Left lung (tissue), 4 donors: ENCODE measurements at regions not wholly inside any gene's neighbourhood (a gene's known extent, or its start where the extent isn't known, plus 50 kb on each side); places are given as distances from the start of the nearest gene placed in this dataset.
A peak's percentile ranks its signal among the peaks of the same experiment; 100 is the strongest.

Experiments used
- ATAC-seq: fragments of 200-7000 bp; cut with Tn5 transposase; one replicate; pipeline ENCODE4 v1.9.1; 2020; ENCODE audit warnings: moderate library complexity
- DNase-seq, 4 donors: peaks; one replicate each; pipeline ENCODE4 v3.0.0-alpha.2; 2013 to 2020
- H3K27ac ChIP-seq, 2 donors: fragments of 200-600 bp; sonication (generic) in 1 of 2; one replicate each; pipeline versions ENCODE4 v1.5.0 to v1.8.0; 2020 to 2021
- H3K27me3 ChIP-seq, 2 donors: fragments of 200-600 bp; sonication (generic) in 1 of 2; one replicate each; pipeline versions ENCODE4 v1.5.0 to v1.8.0; 2020 to 2021
- H3K36me3 ChIP-seq, 2 donors: fragments of 200-600 bp; sonication (generic) in 1 of 2; one replicate each; pipeline versions ENCODE4 v1.5.0 to v1.8.0; 2020 to 2021
- H3K4me1 ChIP-seq, 2 donors: fragments of 200-600 bp; one replicate each; pipeline ENCODE4 v1.8.0; 2021
- H3K4me3 ChIP-seq, 2 donors: fragments of 200-600 bp; sonication (generic) in 1 of 2; one replicate each; pipeline versions ENCODE4 v1.5.0 to v1.8.0; 2020 to 2021; ENCODE audit warnings: mild to moderate bottlenecking in 1 of 2
- H3K9me3 ChIP-seq, 2 donors: fragments of 200-600 bp; sonication (generic) in 1 of 2; one replicate each; pipeline versions ENCODE4 v1.5.0 to v1.8.0; 2020 to 2021
- intact Hi-C, 2 donors: fragments of 100-400 bp; cut with DNase I; formaldehyde crosslinking; loops; one replicate each; pipeline versions ENCODE4 v1.11.2 to v1.14.2; 2022
- TF ChIP-seq, protein P1 (sequence below), 2 donors: fragments of 200-600 bp; sonication (generic) in 1 of 2; IDR thresholded peaks; one replicate each; pipeline versions ENCODE4 v1.5.0 to v1.8.0; 2021; ENCODE audit warnings: antibody characterized with exemption in 2 of 2
- donor health status: DM: no; HTN: yes; CAD: no.
- donor health status: DM: no; HTN: no; CAD: no.

DNA sequence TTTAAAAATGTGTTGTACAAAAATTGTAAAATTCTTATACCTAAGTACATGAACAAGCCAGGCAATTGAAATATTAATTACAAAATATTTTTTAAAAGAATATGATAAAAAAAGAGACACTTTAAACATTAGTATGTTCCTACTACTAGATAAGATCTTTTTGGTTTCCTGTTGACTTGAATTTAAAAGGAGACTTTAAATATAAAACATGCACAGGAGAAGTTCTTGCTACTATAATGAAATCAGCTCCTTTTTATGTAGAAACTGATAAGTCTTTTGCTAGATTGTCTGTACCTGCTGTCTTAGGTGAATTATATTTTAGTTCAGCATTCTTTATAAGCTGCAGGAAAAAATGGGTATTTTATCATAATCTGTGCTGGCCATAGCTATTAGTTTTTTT lies 140.2 kb downstream of the TNFSF13B start:
- intact Hi-C loops: no loop called here
- TF ChIP-seq, protein P1, sequence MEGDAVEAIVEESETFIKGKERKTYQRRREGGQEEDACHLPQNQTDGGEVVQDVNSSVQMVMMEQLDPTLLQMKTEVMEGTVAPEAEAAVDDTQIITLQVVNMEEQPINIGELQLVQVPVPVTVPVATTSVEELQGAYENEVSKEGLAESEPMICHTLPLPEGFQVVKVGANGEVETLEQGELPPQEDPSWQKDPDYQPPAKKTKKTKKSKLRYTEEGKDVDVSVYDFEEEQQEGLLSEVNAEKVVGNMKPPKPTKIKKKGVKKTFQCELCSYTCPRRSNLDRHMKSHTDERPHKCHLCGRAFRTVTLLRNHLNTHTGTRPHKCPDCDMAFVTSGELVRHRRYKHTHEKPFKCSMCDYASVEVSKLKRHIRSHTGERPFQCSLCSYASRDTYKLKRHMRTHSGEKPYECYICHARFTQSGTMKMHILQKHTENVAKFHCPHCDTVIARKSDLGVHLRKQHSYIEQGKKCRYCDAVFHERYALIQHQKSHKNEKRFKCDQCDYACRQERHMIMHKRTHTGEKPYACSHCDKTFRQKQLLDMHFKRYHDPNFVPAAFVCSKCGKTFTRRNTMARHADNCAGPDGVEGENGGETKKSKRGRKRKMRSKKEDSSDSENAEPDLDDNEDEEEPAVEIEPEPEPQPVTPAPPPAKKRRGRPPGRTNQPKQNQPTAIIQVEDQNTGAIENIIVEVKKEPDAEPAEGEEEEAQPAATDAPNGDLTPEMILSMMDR (IDR thresholded peaks at IDR 0.05): no peak
- H3K4me3 ChIP-seq: no peak overlapping the region
- no peaks in the 10 kb centered on the region for H3K36me3 ChIP-seq
- H3K4me1 ChIP-seq: peaks cover 0 to 3% of the 10 kb centered on the region in 2 donors
- H3K9me3 ChIP-seq: no peaks in the 10 kb centered on the region
- H3K27me3 ChIP-seq: no peaks in the 10 kb centered on the region
- DNase-seq (no peak), ATAC-seq (no peak)
- no peak overlapping the region for H3K27ac ChIP-seq

DNA sequence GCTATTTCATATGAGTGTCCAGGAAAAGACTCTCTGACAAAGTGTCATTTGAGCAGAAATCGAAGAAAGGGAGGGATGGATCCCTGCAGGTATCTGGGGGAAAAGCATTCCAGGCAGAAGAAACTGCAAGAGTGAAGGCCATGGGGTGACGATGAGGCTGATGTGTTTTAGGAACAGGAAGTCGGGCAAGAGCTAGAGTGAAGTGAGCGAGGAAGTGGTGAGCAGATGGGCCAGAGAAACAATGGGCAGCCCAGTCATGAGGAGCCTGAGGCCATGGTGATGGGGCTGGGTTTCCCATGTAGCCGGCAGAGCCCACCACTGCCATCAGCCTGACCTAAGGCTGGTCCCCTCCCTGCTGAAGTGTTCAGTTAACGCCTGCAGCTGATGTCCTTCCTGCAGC lies 150.2 kb downstream of the TNFSF13B start:
- TF ChIP-seq, protein P1 (IDR thresholded peaks at IDR 0.05): no peak

DNA sequence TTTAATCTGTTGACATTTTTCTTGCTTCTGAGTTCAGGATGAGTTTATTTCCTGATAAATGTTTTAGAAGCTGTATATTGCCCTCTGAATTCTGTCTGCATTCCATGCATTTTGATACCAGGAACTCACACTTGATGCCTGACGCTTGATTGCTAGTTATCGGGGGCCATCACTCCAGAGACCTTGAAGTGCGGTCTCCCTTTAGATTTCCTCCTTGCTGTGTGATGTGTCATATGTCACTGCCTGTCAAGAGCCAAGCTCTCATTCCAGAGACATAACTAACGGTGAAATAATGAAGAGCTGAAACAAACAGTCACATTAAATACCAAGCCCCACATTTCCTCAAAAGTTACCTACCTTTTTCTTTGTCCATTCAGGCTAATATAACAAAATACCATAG lies 155.5 kb downstream of the TNFSF13B start:
- Histone ChIP-seq H3K4me3 (no peak overlapping the region), H3K9me3 (no peaks in the 10 kb centered on the region), H3K4me1 (no peaks in the 10 kb centered on the region), H3K36me3 (no peaks in the 10 kb centered on the region), H3K27me3 (no peaks in the 10 kb centered on the region), H3K27ac (no peak overlapping the region)
- intact Hi-C loops: no loop called here
- DNase-seq (no peak), ATAC-seq (no peak)
- TF ChIP-seq, protein P1 (IDR thresholded peaks at IDR 0.05): no peak

More for the DNA sequence above, 150.2 kb downstream of the TNFSF13B start:
- ATAC-seq: no peak
- no peaks in the 10 kb centered on the region for H3K9me3 ChIP-seq
- no peaks in the 10 kb centered on the region for H3K4me1 ChIP-seq
- no peak overlapping the region for H3K27ac ChIP-seq
- intact Hi-C loops: no loop called here
- H3K27me3 ChIP-seq: no peaks in the 10 kb centered on the region
- no peaks in the 10 kb centered on the region for H3K36me3 ChIP-seq
- DNase-seq: peak in 1 of 4 donors; percentile 28
- H3K4me3 ChIP-seq: no peak overlapping the region

DNA sequence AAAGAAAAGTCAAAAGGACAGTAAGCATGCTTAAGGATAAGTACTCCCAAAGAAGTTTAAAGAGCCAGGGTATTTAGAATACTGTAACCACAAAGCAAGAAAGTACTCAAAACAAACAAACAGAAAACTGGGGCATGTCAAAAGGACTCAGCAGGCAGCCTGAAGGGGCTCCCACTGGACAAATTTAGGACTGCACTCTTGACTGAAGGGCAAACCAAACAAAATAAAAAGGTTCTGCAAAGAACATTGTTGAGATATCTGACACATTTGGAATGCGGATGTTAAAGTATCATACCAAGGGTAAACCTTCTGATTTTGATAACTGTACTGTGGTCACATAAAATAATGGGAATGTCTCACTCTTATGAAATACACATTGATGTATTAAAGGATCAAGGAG lies 157.4 kb downstream of the TNFSF13B start:
- ATAC-seq: peak; percentile 90
- no peaks in the 10 kb centered on the region for H3K36me3 ChIP-seq
- H3K27ac ChIP-seq: no peak overlapping the region
- peak in 1 of 4 donors; percentile 37 for DNase-seq
- no peak overlapping the region for H3K4me3 ChIP-seq
- intact Hi-C loops: no loop called here
- H3K4me1 ChIP-seq: no peaks in the 10 kb centered on the region
- H3K9me3 ChIP-seq: no peaks in the 10 kb centered on the region
- H3K27me3 ChIP-seq: no peaks in the 10 kb centered on the region
- TF ChIP-seq, protein P1 (IDR thresholded peaks at IDR 0.05): no peak

DNA sequence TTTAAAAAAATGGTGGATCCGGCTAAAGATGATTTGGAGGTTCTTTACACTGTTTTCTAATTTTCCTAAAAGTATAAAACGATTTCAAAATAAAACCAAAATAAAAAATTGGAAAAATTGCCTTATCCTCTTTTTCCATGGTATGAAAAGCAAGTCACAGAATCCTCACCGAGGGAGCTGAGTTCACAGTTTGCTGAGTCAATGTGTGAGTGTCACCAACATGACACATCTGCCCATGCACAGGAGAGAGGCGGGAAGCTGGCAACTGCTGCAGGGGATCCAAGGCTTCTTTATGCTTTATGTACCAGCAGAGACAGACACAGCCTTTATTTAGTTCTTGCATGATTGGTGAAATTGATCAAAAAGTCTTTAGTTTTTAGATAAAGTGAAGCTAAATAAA lies 157.8 kb downstream of the TNFSF13B start:
- Histone ChIP-seq H3K27me3 (no peaks in the 10 kb centered on the region), H3K4me3 (no peak overlapping the region), H3K9me3 (no peaks in the 10 kb centered on the region), H3K4me1 (no peaks in the 10 kb centered on the region), H3K27ac (no peak overlapping the region), H3K36me3 (no peaks in the 10 kb centered on the region)
- TF ChIP-seq, protein P1 (IDR thresholded peaks at IDR 0.05): no peak
- intact Hi-C loops: no loop called here
- peak; percentile 16 for ATAC-seq
- peak in 2 of 4 donors; percentile 8 to 21 for DNase-seq
